Activated CD4-positive, CD25-positive, alpha-beta regulatory T cell treated with anti-CD3 and anti-CD28 coated beads, Interleukin-2, amount 50 U/mL, for 24 hours (primary cell): ENCODE measurements at regions not wholly inside any gene's neighbourhood (a gene's known extent, or its start where the extent isn't known, plus 50 kb on each side); places are given as distances from the start of the nearest gene placed in this dataset.
"Not testable (repeated sequence)": the region's sequence is repeated elsewhere in the genome, so short reads cannot be mapped to it uniquely, and the experiment has no call there.

Experiments used
- ATAC-seq, 2 donors: fragments of 150-1000 bp; cut with Tn5 transposase; one replicate each; pipeline ENCODE4 v1.10.0; 2021; ENCODE audit warnings: mild to moderate bottlenecking in 1 of 2, moderate library complexity in 1 of 2

- ATAC-seq = not testable (repeated sequence)
Measured at GRCh38 chr3:5701005-5701404, 513.5 kb downstream of the EDEM1 start.

- no peak for ATAC-seq
Measured at GRCh38 chr3:5707794-5708193, 520.3 kb downstream of the EDEM1 start.

GRCh38 chr3:5709714-5710113 is 522.2 kb downstream of the EDEM1 start:
- ATAC-seq = no peak

- no peak for ATAC-seq
Measured at GRCh38 chr3:5710718-5711117, 523.2 kb downstream of the EDEM1 start.

GRCh38 chr3:5717254-5717653 is 529.7 kb downstream of the EDEM1 start:
- no peak for ATAC-seq

DNA sequence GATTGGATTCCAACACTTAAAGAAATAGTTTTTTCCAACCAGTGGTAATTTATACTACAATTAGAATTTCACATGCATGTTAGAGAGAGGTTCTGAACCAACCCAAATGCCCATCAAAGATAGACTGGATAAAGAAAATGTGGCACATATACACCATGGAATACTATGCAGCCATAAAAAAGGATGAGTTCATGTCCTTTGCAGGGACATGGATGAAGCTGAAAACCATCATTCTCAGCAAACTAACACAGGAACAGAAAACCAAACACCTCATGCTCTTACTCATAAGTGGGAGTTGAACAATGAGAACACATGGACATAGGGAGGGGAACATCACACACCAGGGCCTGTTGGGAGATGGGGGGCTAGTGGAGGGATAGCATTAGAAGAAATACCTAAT is 532.2 kb downstream of the EDEM1 start:
- ATAC-seq = not testable (repeated sequence)

DNA sequence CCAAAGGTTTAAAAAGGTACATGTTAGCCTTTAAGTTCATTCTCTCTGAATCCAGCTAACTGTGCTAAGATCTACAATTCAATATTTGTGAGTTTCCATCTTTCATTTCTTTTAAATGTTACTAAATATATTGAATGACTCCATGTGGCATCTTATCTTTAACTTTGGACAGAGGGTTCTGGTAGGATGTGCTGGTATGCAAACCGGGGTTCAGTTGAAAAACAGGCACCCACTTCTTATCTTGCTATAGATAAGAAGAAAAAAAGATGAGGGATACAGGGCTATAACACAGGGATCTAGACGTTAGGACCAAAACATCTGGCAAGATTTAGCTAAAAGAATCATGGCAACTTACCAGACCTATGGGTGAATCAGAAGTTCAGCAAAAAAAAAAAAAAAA is 538.3 kb downstream of the EDEM1 start:
- ATAC-seq = no peak

GRCh38 chr3:5726621-5727020 is 539.1 kb downstream of the EDEM1 start:
- no peak for ATAC-seq

GRCh38 chr3:5727743-5728484 is 540.4 kb downstream of the EDEM1 start:
- no peak for ATAC-seq

- no peak for ATAC-seq
Measured at GRCh38 chr3:5729852-5730251, 542.3 kb downstream of the EDEM1 start.

DNA sequence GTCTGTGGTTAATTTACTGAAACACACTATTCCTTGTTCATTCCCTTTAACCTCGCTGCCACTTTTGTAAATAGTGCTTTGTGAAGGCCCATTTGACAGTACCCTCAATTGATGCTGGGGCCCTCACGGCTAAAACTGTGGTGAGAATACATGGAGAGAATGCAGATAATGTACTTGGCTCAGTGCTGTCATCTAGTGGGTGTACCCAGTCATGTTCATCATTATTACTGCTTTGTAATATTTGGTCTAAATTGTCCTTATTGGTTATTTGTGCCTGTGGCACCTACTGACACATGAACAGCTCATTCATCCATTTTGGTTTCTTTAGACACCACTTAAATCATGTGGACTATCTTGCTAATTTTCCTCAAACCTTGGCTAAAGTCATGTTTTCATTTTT is 543.6 kb downstream of the EDEM1 start:
- ATAC-seq = no peak

- ATAC-seq = no peak
Measured at GRCh38 chr3:5732081-5732480, 544.6 kb downstream of the EDEM1 start.

DNA sequence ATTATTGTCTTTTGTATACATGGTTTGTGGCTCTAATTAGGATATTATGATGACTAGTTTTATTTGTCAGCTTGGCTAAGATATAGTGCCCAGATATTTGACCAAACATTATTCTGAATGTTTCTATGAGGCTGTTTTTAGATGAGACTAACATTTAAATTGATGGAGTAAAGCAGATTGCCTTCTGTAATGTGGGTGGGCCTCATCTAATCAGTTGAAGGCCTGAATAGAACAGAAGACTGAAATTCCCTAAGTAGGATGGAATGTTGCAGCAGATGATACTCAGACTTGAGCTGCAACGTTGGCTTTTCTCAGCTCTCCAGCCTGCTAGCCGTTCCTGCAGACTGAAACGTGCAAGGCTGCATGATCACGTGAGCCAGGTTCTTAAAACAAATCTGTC is 546.5 kb downstream of the EDEM1 start:
- no peak for ATAC-seq

DNA sequence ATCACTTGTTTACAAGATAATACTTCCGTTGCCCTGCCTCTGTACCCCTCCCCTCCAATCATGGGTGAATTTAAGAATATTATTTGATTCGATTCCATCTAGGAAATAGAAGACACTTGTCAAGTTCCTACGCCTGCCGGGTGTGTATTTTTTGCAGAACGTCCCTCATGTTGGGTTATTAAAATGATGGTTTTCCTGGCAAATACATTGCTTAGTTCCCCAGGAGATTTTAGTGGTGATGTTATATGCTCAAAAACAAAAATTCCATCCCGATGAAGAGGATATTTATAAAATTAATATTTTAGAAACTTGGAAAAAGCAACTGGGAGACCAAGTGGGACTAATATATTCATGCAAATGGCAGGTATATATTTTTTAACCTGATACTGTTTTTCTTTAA is 548.4 kb downstream of the EDEM1 start:
- no peak for ATAC-seq

DNA sequence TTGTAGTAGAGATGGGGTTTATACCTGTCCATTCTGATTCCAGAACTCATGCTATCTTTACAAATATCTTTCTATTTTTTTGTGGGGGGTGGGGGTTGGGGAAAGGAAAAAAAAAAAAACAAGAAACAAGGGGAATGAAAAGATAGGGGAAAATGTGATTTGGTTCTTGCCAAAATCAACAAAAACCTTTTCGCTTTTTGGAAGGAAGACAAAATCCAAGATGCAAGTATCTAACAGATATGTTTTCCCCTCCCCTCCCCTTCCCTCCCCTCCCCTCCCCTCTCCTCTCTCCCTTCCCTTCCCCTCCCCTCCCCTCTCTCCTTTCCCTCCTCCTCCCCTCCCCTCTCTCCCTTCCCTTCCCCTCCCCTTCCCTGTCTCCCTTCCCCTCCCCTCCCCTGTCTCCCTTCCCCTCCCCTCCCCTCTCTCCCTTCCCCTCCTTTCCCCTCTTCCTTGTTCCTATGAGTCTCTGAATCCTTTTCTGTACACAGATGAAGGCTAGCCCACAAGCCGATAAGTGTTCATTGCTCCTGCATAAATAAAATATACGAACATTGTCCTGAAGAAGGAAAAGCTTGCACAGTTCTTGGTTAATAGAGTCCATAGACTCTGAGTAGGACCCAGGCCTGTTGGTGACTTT is 551.9 kb downstream of the EDEM1 start:
- ATAC-seq = no peak

- ATAC-seq = no peak
Measured at GRCh38 chr3:5739949-5740348, 552.4 kb downstream of the EDEM1 start.

- ATAC-seq = no peak
Measured at GRCh38 chr3:5741017-5741416, 553.5 kb downstream of the EDEM1 start.

- ATAC-seq = no peak
Measured at GRCh38 chr3:5750091-5750490, 562.6 kb downstream of the EDEM1 start.

GRCh38 chr3:5750874-5751640 is 563.5 kb downstream of the EDEM1 start:
- no peak for ATAC-seq

DNA sequence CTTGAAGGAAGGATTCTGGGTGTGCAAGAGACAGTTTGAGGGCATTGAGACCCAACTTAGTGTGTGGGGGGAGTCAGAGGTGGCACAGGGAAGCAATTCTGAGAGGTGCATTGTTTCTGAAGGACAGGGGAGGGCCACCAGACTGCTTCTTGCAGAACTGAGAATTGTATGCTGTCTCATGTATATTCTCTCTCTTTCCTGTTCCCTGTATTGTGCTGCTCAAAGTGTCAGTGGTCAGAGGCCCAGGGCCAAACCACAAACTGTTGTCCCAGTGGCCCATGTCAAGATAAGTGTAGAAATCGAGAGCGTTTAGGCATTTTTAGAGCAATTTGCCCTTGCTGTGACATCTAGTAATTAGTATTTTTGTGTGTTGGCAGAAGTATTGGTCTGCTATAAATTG is 567.1 kb downstream of the EDEM1 start:
- no peak for ATAC-seq

- no peak for ATAC-seq
Measured at GRCh38 chr3:5756443-5756842, 568.9 kb downstream of the EDEM1 start.

- ATAC-seq = no peak
Measured at GRCh38 chr3:5757213-5757804, 569.8 kb downstream of the EDEM1 start.

DNA sequence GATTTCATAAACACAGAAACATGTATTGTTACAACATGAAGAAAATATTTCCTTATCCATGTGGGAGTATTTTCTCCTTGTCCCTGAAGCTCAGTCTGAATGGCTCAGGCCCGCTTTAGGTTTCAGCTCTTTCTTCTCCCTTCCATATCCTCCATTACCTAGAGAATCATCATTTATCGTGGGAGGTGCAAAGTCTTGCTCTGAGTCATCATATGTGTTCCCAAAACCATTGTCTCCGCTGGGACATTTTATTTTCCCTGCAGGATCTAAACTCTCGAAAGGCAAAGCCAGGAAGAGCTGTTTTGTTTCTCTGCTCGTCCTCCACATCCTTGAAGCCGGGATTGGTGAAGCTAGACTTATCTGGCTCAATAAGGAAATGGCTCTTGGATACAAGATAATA is 571.2 kb downstream of the EDEM1 start:
- ATAC-seq = no peak

DNA sequence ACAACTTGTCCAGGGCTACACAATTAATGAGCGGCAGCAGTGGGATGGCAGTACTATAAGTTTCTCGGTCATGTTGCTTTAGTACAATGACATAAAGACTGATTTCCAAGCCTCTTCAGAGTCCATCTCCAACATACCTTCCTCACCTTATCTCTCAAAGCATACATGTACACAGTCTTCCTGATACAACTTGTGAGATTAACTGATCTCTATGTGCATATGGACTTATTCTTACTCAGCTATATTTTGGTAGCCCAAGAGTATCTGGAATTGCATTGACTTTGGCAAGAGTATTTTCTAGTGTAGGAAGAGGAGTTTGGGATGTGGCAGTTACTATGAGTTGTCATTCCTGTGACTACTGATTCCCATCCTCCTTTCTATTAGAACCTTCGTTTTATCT is 575.0 kb downstream of the EDEM1 start:
- no peak for ATAC-seq
